Ramos (cell line): ENCODE measurements at regions not wholly inside any gene's neighbourhood (a gene's known extent, or its start where the extent isn't known, plus 50 kb on each side); places are given as distances from the start of the nearest gene placed in this dataset.

Experiments
- in situ Hi-C: fragments of 300-500 bp; cut with MboI; formaldehyde crosslinking; loops from one replicate; pipeline ENCODE4 v1.14.3; 2022; ENCODE audit warnings: low sequenced_read_pairs; ENCODE audit not compliant: unreplicated experiment

DNA sequence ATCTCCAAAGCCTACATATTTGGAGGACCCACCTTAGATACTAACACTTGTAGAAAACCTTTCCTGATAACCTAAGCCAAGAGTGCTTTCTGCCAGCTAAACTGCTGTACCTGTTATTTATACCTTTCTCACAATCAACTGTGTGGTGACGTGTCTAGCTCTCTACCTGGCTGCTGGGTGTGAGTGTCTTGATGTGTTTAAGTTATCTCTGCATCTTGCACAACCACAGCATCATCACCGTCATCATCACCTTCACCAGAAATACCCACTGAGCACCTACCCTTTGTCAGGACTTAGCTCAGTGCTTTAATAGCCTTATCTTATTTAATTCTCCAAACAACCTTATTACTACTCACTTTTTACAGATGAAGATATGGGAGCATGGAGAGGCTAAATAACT, 431.3 kb downstream of the MAFB start:
- in situ Hi-C loops = loop anchor here (25.0 kb wide), 1 partner anchor 705 kb away; no protein-coding TSS in a partner anchor

GRCh38 chr20:40255365-40255764, 433.7 kb downstream of the MAFB start:
- in situ Hi-C loops = loop anchor here (25.0 kb wide), 1 partner anchor 707 kb away; no protein-coding TSS in a partner anchor

- in situ Hi-C loops = loop anchor here (25.0 kb wide), 1 partner anchor 708 kb away; no protein-coding TSS in a partner anchor
Measured at GRCh38 chr20:40254023-40254772, 434.8 kb downstream of the MAFB start.

DNA sequence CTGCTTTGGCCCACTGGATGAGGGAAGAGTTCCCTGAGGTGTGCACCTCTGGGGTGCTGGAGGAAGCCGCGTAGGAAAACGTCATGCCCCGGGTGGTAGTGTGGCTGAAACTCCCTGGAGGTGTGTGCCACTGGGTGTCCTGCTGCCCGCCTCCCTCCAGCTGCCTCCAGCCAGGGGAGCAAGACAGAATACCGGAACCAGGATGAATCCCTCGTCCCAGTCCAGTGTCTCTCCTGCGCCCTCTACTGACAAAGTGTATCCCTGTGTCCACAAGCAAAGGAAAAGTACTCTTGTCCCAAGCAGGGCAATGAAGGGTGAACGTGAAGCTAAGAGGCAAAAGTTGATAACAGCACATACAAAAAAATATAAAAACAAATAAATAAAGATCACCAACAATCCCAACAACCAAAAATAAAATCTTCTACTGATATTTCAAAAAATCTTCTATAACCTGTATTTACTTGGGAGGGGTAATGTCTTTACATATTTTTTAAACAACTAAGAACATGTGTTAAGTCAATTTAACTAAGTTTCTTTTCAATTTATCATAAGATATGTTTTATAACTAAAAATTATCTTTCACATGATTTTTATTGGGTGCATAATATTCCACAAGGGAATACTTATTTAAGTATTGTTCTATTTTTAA, 437.6 kb downstream of the MAFB start:
- in situ Hi-C loops = loop anchor here (25.0 kb wide), 1 partner anchor 711 kb away; no protein-coding TSS in a partner anchor

DNA sequence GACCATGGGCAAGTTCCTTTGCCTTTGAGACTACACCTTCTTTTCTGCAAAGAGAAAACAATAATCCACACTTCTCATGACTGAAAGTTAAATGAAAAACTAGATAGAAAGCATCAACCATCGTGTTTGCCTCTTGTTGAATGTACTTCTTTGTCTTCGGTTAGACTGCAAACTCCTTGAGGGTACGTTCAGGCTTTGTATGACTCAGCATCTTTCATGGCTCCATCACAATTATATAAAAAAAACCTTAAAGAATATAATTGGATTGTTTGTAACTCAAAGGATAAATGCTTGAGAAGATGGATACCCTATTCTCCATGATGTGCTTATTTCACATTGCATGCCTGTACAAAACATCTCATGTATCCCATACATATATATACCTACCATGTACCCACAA, 439.2 kb downstream of the MAFB start:
- in situ Hi-C loops = loop anchor here (25.0 kb wide), 1 partner anchor 712 kb away; no protein-coding TSS in a partner anchor

DNA sequence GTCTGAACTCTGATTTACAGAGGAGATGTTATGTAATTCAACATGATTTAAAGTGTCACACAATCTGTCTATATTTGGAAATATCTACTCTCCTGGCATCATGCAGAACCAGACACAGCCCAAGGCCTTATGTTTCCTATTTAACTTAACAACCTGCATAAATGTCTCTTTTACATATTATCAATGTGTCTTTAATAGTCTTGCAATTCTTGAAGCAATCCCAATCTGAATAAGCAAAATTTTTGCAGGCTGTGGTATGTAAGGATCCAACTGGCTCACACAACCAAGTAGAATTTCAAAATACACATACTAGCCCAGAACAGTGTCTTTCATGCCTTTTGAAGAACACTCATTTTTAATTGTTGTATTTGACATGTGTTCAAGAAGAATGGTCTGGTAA, 443.2 kb downstream of the MAFB start:
- in situ Hi-C loops = no loop called here

DNA sequence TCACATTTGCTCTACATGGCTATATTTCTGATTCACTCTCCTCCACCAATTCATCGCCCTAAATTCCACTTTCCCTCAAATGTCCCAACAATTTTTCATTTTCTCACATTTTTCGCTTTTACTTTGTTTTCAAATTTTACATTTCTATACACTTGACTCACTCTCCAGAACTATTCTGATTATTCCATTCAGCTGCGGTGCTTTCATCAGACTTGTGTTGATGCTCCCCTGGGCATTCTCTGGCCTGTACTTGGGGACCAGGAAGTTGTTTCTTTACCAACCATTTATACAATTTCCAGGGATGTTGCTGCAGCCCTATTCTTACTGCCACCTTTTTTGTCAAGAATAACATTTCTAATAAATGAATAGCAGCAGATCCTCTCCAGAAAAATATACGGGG, 444.8 kb downstream of the MAFB start:
- in situ Hi-C loops = no loop called here

GRCh38 chr20:40241596-40242343, 447.3 kb downstream of the MAFB start:
- in situ Hi-C loops = no loop called here

DNA sequence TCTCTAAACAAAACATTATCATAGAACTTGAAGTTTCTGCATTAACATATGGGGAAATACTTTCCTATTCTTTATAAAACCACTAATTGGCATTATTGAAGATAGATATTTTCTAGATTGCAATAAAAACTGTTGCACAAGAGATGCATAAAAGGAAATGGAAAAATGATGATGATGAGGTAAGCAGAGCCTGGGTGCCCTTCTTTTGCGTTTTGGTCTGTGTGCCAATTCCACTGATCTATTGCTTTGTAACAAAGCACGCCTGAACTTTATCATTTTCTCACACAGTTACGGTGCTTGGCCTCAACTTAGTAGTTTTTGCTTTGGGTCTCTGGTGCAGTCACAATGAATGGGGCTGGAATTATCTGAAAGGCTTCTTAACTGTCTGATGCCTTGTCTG, 450.5 kb downstream of the MAFB start:
- in situ Hi-C loops = no loop called here

DNA sequence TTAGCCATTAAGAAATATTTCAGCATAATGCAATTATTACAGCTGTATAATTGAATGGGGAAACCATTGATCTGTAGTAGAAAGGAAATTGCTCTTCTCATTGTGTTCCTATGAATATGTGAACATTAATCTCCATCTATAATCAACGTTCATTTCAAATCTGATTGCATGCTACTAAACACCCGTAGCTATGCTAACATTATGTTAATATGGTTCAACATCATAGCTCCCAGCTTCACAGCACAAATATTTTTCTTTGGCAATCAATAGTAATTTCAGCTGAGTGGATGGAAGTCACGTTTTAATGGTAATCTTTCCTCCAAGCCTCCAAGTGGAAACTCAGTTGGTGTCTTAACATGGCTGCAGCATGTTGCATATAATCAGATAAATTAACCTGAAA, 454.4 kb downstream of the MAFB start:
- in situ Hi-C loops = no loop called here

GRCh38 chr20:40233406-40233805, 455.6 kb downstream of the MAFB start:
- in situ Hi-C loops = no loop called here

DNA sequence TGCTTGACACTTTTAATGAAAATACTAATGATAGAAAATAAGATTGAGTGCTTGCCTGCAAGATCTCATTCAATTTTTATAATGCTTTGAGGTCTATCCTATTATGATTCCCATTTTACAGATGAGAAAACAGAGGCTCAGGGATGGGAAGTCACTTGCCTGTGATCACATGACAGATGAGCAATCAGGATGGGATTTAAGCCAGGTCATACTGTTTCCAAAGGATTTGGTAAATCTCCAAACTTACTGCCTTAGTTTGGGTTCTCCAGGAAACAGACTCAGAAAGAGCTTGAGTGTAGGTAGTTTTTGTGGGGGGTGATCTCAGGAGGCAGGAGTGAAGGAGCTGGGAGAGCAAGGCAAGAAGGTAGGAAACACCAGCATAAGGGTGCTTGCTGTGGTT, 456.3 kb downstream of the MAFB start:
- in situ Hi-C loops = no loop called here

DNA sequence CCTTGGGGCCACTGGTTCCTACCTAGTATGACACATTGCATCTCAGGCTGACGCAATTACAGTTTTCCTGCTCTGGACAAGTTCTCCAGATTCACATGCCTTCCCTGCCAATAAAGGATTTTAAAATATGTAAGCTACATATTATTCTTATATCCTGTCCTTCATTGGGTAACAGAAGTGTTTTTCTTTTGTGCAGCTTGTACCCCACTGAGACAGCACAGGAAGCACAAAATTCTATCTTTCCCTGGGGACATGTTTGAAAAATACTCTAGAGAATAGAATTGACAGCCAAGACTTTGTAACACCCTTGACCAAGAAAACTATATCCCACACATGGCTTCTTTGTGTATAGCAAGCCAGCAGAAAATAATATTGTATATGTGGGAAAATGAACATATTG, 456.8 kb downstream of the MAFB start:
- in situ Hi-C loops = no loop called here

GRCh38 chr20:40230486-40230885, 458.6 kb downstream of the MAFB start:
- in situ Hi-C loops = no loop called here

- in situ Hi-C loops = no loop called here
Measured at GRCh38 chr20:40225596-40225995, 463.4 kb downstream of the MAFB start.

- in situ Hi-C loops = no loop called here
Measured at GRCh38 chr20:40223810-40224209, 465.2 kb downstream of the MAFB start.

GRCh38 chr20:40218971-40219370, 470.1 kb downstream of the MAFB start:
- in situ Hi-C loops = no loop called here

GRCh38 chr20:40218316-40218969, 470.6 kb downstream of the MAFB start:
- in situ Hi-C loops = no loop called here

DNA sequence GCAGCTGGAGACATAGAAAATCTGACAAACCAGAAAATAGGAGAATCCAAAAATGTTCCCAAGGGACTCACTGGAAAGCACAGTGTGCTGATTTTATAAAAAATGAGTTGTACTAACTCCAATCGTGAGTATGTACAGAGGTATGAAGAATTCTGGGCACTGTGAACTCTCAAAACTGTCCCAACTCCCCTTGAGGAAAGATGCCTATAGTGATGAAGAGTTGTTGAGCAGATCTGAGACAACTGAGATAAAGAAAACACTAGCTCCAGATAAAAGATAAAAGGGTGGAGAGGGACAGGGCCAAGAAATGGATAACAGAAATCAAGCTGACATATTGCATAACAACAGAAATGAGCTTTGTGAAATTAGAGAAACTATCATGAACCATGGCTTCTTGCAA, 481.4 kb downstream of the MAFB start:
- in situ Hi-C loops = no loop called here

GRCh38 chr20:40205971-40206370, 483.1 kb downstream of the MAFB start:
- in situ Hi-C loops = no loop called here
